ENCODE measurements at regions not wholly inside any gene's neighbourhood (a gene's known extent, or its start where the extent isn't known, plus 50 kb on each side); places are given as distances from the start of the nearest gene placed in this dataset.

GRCh38 chr13:83634601-83635000 lies 247.7 kb downstream of the SLITRK1 start:
- Mint-ChIP-seq H3K4me1 (no peaks in the 10 kb centered on the region), H3K27ac (no peak overlapping the region), H3K4me3 (no peak overlapping the region), H3K27me3 (ENCODE audit: low read depth in 3 of 3) (peaks cover 0 to 3% (median 0%) of the 10 kb centered on the region in 3 donors), H3K9me3 (peaks cover 0 to 5% (median 3%) of the 10 kb centered on the region in 7 donors), H3K36me3 (no peaks in the 10 kb centered on the region)
- Histone ChIP-seq H3K4me2 (replicated peaks; ENCODE audit: extremely low read depth, low read length, poor library complexity, severe bottlenecking) (no peak overlapping the region), H3K9ac (ENCODE audit: insufficient read depth, low read length, poor library complexity, severe bottlenecking) (no peak overlapping the region), H3K79me2 (ENCODE audit: insufficient read depth, low read length) (no peaks in the 10 kb centered on the region), H3K4me3 (replicated peaks in 1 of 3; ENCODE audit: low read depth in 2 of 3, low read length in 3 of 3) (no peak overlapping the region), H3K4me1 (ENCODE audit: control insufficient read depth in 1 of 2, insufficient read depth in 2 of 2, low read length in 2 of 2) (no peaks in the 10 kb centered on the region), H4K20me1 (ENCODE audit: insufficient read depth, low read length) (no peaks in the 10 kb centered on the region), H2AFZ (ENCODE audit: insufficient read depth, low read depth, low read length, poor library complexity, severe bottlenecking) (no peak overlapping the region), H3K36me3 (replicated peaks in 1 of 2; ENCODE audit: control insufficient read depth in 1 of 2, insufficient read depth in 2 of 2, low read length in 2 of 2) (no peaks in the 10 kb centered on the region), H3K9me3 (replicated peaks in 1 of 2; ENCODE audit: control insufficient read depth in 1 of 2, insufficient read depth in 1 of 2, low read length in 2 of 2) (no peaks in the 10 kb centered on the region), H3K27me3 (ENCODE audit: control insufficient read depth in 2 of 2, insufficient read depth in 2 of 2, low read length in 2 of 2) (no peaks in the 10 kb centered on the region), H3K27ac (ENCODE audit: low read depth in 1 of 2, low read length in 2 of 2) (no peak overlapping the region)
- DNase-seq: no peak
- WGBS (ENCODE audit: insufficient coverage): 91% methylated on average over 1 of the region's 2 CpGs
- no peak for TF ChIP-seq CTCF (IDR thresholded peaks at IDR 0.05)
- intact Hi-C loops (cut with micrococcal nuclease): no loop called here

- H3K9me3 ChIP-seq (replicated peaks in 1 of 2; ENCODE audit: control insufficient read depth in 1 of 2, insufficient read depth in 1 of 2, low read length in 2 of 2): peaks cover 0 to 3% of the 10 kb centered on the region in 2 donors
- TF ChIP-seq CTCF (IDR thresholded peaks at IDR 0.05): no peak
- H3K27me3 Mint-ChIP-seq (ENCODE audit: low read depth in 3 of 3): peaks cover 0 to 3% (median 0%) of the 10 kb centered on the region in 3 donors
- no peak overlapping the region for H3K4me2 ChIP-seq (replicated peaks; ENCODE audit: extremely low read depth, low read length, poor library complexity, severe bottlenecking)
- DNase-seq: no peak
- no peak overlapping the region for H3K4me3 ChIP-seq (replicated peaks in 1 of 3; ENCODE audit: low read depth in 2 of 3, low read length in 3 of 3)
- intact Hi-C loops (cut with micrococcal nuclease): no loop called here
- H3K36me3 Mint-ChIP-seq: no peaks in the 10 kb centered on the region
- no peaks in the 10 kb centered on the region for H3K79me2 ChIP-seq (ENCODE audit: insufficient read depth, low read length)
- H3K27ac Mint-ChIP-seq: no peak overlapping the region
- H4K20me1 ChIP-seq (ENCODE audit: insufficient read depth, low read length): no peaks in the 10 kb centered on the region
- no peak overlapping the region for H3K9ac ChIP-seq (ENCODE audit: insufficient read depth, low read length, poor library complexity, severe bottlenecking)
- no CpG with 5 or more reads among the region's 2 CpGs for WGBS (ENCODE audit: insufficient coverage)
- H3K36me3 ChIP-seq (replicated peaks in 1 of 2; ENCODE audit: control insufficient read depth in 1 of 2, insufficient read depth in 2 of 2, low read length in 2 of 2): no peaks in the 10 kb centered on the region
- H2AFZ ChIP-seq (ENCODE audit: insufficient read depth, low read depth, low read length, poor library complexity, severe bottlenecking): no peak overlapping the region
- no peaks in the 10 kb centered on the region for H3K4me1 ChIP-seq (ENCODE audit: control insufficient read depth in 1 of 2, insufficient read depth in 2 of 2, low read length in 2 of 2)
- no peaks in the 10 kb centered on the region for H3K4me1 Mint-ChIP-seq
- H3K27me3 ChIP-seq (ENCODE audit: control insufficient read depth in 2 of 2, insufficient read depth in 2 of 2, low read length in 2 of 2): no peaks in the 10 kb centered on the region
- no peak overlapping the region for H3K27ac ChIP-seq (ENCODE audit: low read depth in 1 of 2, low read length in 2 of 2)
- peaks cover 0 to 7% (median 4%) of the 10 kb centered on the region in 7 donors for H3K9me3 Mint-ChIP-seq
- no peak overlapping the region for H3K4me3 Mint-ChIP-seq
Measured at GRCh38 chr13:83633746-83634145, 248.5 kb downstream of the SLITRK1 start.

All from CD14-positive monocyte (primary cell).